Panc1 (cell line): ENCODE measurements at regions not wholly inside any gene's neighbourhood (a gene's known extent, or its start where the extent isn't known, plus 50 kb on each side); places are given as distances from the start of the nearest gene placed in this dataset.

ENCODE experiments used
- ATAC-seq: fragments of 200-7000 bp; cut with Tn5 transposase; 2 replicates; pipeline ENCODE4 v1.9.1; 2020; ENCODE audit warnings: mild to moderate bottlenecking, moderate library complexity
- BruUV-seq: library from RNA; stranded (reverse); fragments of 400-500 nt; replicated peaks from 2 replicates; lab custom pipeline; 2021; lab: Mats Ljungman, UMichigan
- CTCF ChIA-PET: fragments of 300-600 bp; sonication (Branson Sonifier 250); formaldehyde crosslinking; loops from one replicate; lab custom pipeline; 2022; ENCODE audit warnings: antibody characterized with exemption; lab: Charles Lee
- POLR2A ChIA-PET: fragments of 300-600 bp; sonication (Branson Sonifier 250); formaldehyde crosslinking; loops from one replicate; lab custom pipeline; 2022; ENCODE audit warnings: antibody characterized with exemption; lab: Charles Lee
- DNase-seq: peaks from one replicate; pipeline ENCODE4 v3.0.0-alpha.2; 2010; ENCODE audit warnings: low read depth, low spot score
- H3K27ac ChIP-seq: 2 replicates; pipeline ENCODE4 v1.5.1; 2011; ENCODE audit warnings: mild to moderate bottlenecking, low read length, inconsistent platforms
- H3K27me3 ChIP-seq: fragments of 200-500 bp; sonication (Bioruptor generic); 2 replicates; pipeline ENCODE4 v1.6.0; 2014; ENCODE audit warnings: low read length, inconsistent platforms; ENCODE audit not compliant: control insufficient read depth, insufficient read depth
- H3K36me3 ChIP-seq: fragments of 200-500 bp; sonication (Bioruptor generic); 2 replicates; pipeline ENCODE4 v1.5.1; 2014; ENCODE audit warnings: inconsistent platforms, mild to moderate bottlenecking, low read length, moderate library complexity; ENCODE audit not compliant: control insufficient read depth, insufficient read depth
- H3K4me1 ChIP-seq: 2 replicates; pipeline ENCODE4 v1.5.1; 2011; ENCODE audit warnings: inconsistent platforms, mild to moderate bottlenecking, low read length, moderate library complexity; ENCODE audit not compliant: control insufficient read depth, insufficient read depth
- H3K4me3 ChIP-seq, 2 experiments: 2 replicates each; pipeline ENCODE4 v1.5.1; 2011 to 2012; ENCODE audit warnings: low read depth in 2 of 2, low read length in 2 of 2, mild to moderate bottlenecking in 2 of 2, inconsistent platforms in 1 of 2, moderate library complexity in 1 of 2
- H3K9me3 ChIP-seq: fragments of 200-500 bp; sonication (Bioruptor generic); 2 replicates; pipeline ENCODE4 v1.5.1; 2014; ENCODE audit warnings: low read depth, mild to moderate bottlenecking, inconsistent platforms, low read length, moderate library complexity; ENCODE audit not compliant: control insufficient read depth, insufficient read depth
- CTCF ChIP-seq: fragments of 450-650 bp; IDR thresholded peaks from 2 replicates; pipeline ENCODE4 v1.5.1; 2017; ENCODE audit warnings: mild to moderate bottlenecking
- POLR2AphosphoS5 ChIP-seq: IDR thresholded peaks from 2 replicates; pipeline ENCODE4 v1.6.1; 2012; ENCODE audit warnings: mild to moderate bottlenecking, low read depth, low read length, moderate library complexity
- REST ChIP-seq, 2 experiments: IDR thresholded peaks; 2 replicates each; pipeline ENCODE4 v1.6.1; 2011 to 2012; ENCODE audit warnings: low read depth in 2 of 2, control low read depth in 1 of 2, low read length in 1 of 2, mild to moderate bottlenecking in 1 of 2, moderate library complexity in 1 of 2; ENCODE audit not compliant: insufficient read depth in 1 of 2
- SIN3A ChIP-seq: IDR thresholded peaks from 2 replicates; pipeline ENCODE4 v1.6.1; 2012; ENCODE audit warnings: low read depth, mild to moderate bottlenecking, low read length, moderate library complexity, borderline replicate concordance; ENCODE audit not compliant: insufficient read depth
- TCF7L2 ChIP-seq: IDR thresholded peaks from 2 replicates; pipeline ENCODE4 v1.6.1; 2011; ENCODE audit warnings: mild to moderate bottlenecking, low read depth, low read length, inconsistent platforms
- in situ Hi-C: cut with HindIII; loops from 2 replicates; pipeline ENCODE4 v1.10.0; 2016; ENCODE audit warnings: low sequenced_read_pairs, low pct_unique_long_range_greater_than_20kb
- intact Hi-C: fragments of 100-400 bp; cut with micrococcal nuclease; formaldehyde crosslinking; loops from one replicate; pipeline ENCODE4 v1.10.0; 2022; ENCODE audit not compliant: unreplicated experiment

- CTCF ChIA-PET: no interaction called here
- Histone ChIP-seq H3K4me1 (peaks cover 45% of the 10 kb centered on the region), H3K9me3 (no peaks in the 10 kb centered on the region), H3K36me3 (no peaks in the 10 kb centered on the region), H3K27ac (peak overlapping the region; percentile 71; the same call in 1 of the 2 replicates), H3K4me3 (no peak overlapping the region), H3K27me3 (no peaks in the 10 kb centered on the region)
- POLR2A ChIA-PET: no interaction called here
- no peak for TF ChIP-seq TCF7L2
- no peak for TF ChIP-seq POLR2AphosphoS5
- no peak for TF ChIP-seq SIN3A
- no peak for TF ChIP-seq REST (IDR thresholded peaks at IDR 0.05; ENCODE audit: insufficient read depth in 1 of 2, low read depth in 2 of 2, low read length in 1 of 2)
- TF ChIP-seq CTCF: no peak
- intact Hi-C loops (loop anchor here (5.0 kb wide), 1 partner anchor 290 kb away; no protein-coding TSS in a partner anchor), in situ Hi-C loops (no loop called here)
- BruUV-seq: no TSS peak
- DNase-seq: no peak
- no peak for ATAC-seq
These were observed 63.2 kb upstream of the HES1 start for GRCh38 chr3:194072691-194073279.

- TF ChIP-seq REST (IDR thresholded peaks at IDR 0.05; ENCODE audit: insufficient read depth in 1 of 2, low read depth in 2 of 2, low read length in 1 of 2): no peak
- TF ChIP-seq CTCF: no peak
- no peak for TF ChIP-seq POLR2AphosphoS5
- no peak for TF ChIP-seq TCF7L2
- no peak for TF ChIP-seq SIN3A
- Histone ChIP-seq H3K27me3 (no peaks in the 10 kb centered on the region), H3K4me1 (peaks cover 45% of the 10 kb centered on the region), H3K4me3 (no peak overlapping the region), H3K36me3 (no peaks in the 10 kb centered on the region), H3K9me3 (no peaks in the 10 kb centered on the region), H3K27ac (peak overlapping the region; percentile 81; the same call in 1 of the 2 replicates)
- DNase-seq (no peak), ATAC-seq (no peak)
- BruUV-seq: no TSS peak
- POLR2A ChIA-PET: no interaction called here
- in situ Hi-C loops: no loop called here
- CTCF ChIA-PET: no interaction called here
- intact Hi-C loops: loop anchor here (5.0 kb wide), 1 partner anchor 292 kb away; no protein-coding TSS in a partner anchor
These were observed 62.0 kb upstream of the HES1 start for GRCh38 chr3:194073926-194074325.
